WTC11 (cell line): ENCODE measurements at regions not wholly inside any gene's neighbourhood (a gene's known extent, or its start where the extent isn't known, plus 50 kb on each side); places are given as distances from the start of the nearest gene placed in this dataset.

Experiments used
- ATAC-seq: fragments of 200-7000 bp; cut with Tn5 transposase; 2 replicates; pipeline ENCODE4 v1.10.0; 2021; ENCODE audit warnings: mild to moderate bottlenecking, moderate library complexity
- CTCF ChIA-PET: fragments of 300-600 bp; sonication (Branson Sonifier 250); formaldehyde crosslinking; loops from one replicate; lab custom pipeline; 2021; ENCODE audit warnings: antibody characterized with exemption; lab: Charles Lee
- POLR2A ChIA-PET: fragments of 350-600 bp; sonication (Branson Sonifier 250); formaldehyde crosslinking; loops from one replicate; lab custom pipeline; 2021; ENCODE audit warnings: antibody characterized with exemption; lab: Charles Lee
- DNase-seq: peaks from one replicate; pipeline ENCODE4 v3.0.0; 2021; ENCODE audit warnings: low spot score
- H3K27ac Mint-ChIP-seq: 2 replicates; pipeline ENCODE4 v1.8.0; 2021; ENCODE audit warnings: mixed read lengths
- H3K27me3 Mint-ChIP-seq: 2 replicates; pipeline ENCODE4 v1.8.0; 2021; ENCODE audit warnings: low read depth, mild to moderate bottlenecking, moderate library complexity, mixed read lengths
- H3K36me3 Mint-ChIP-seq: 2 replicates; pipeline ENCODE4 v1.8.0; 2021; ENCODE audit warnings: mixed read lengths
- H3K4me1 Mint-ChIP-seq: 2 replicates; pipeline ENCODE4 v1.8.0; 2022; ENCODE audit warnings: mixed read lengths
- H3K4me3 Mint-ChIP-seq: 2 replicates; pipeline ENCODE4 v1.8.0; 2021; ENCODE audit warnings: mild to moderate bottlenecking, moderate library complexity, mixed read lengths
- H3K9me3 Mint-ChIP-seq: 2 replicates; pipeline ENCODE4 v1.8.0; 2021; ENCODE audit warnings: mixed read lengths
- CBFB ChIP-seq: sonication (generic); formaldehyde crosslinking; IDR thresholded peaks from 2 replicates; pipeline ENCODE4 v1.8.1; 2022; ENCODE audit warnings: mild to moderate bottlenecking, low read depth, missing genetic modification reagents
- CDX4 ChIP-seq: fragments of 250-450 bp; sonication (Bioruptor Pico); IDR thresholded peaks from 2 replicates; pipeline ENCODE4 v1.9.0; 2021; ENCODE audit warnings: moderate library complexity, mild to moderate bottlenecking, inconsistent platforms, borderline replicate concordance
- ELF4 ChIP-seq: sonication (generic); formaldehyde crosslinking; IDR thresholded peaks from 2 replicates; pipeline ENCODE4 v1.8.1; 2022; ENCODE audit warnings: low read depth, mild to moderate bottlenecking, moderate library complexity, missing genetic modification reagents
- ETV6 ChIP-seq: sonication (generic); formaldehyde crosslinking; IDR thresholded peaks from 2 replicates; pipeline ENCODE4 v1.8.1; 2022; ENCODE audit warnings: mild to moderate bottlenecking, missing genetic modification reagents
- HMGA2 ChIP-seq: fragments of 250-450 bp; sonication (Bioruptor Pico); IDR thresholded peaks from 2 replicates; pipeline ENCODE4 v1.4.0; 2021; ENCODE audit warnings: mild to moderate bottlenecking, moderate library complexity
- IRF2 ChIP-seq: sonication (generic); formaldehyde crosslinking; IDR thresholded peaks from 2 replicates; pipeline ENCODE4 v1.8.0; 2022; ENCODE audit warnings: low read depth, missing genetic modification reagents, borderline replicate concordance
- SMAD3 ChIP-seq: sonication (generic); formaldehyde crosslinking; IDR thresholded peaks from 2 replicates; pipeline ENCODE4 v1.8.0; 2022; ENCODE audit warnings: missing genetic modification reagents, mild to moderate bottlenecking, borderline replicate concordance
- SOX15 ChIP-seq: fragments of 250-450 bp; sonication (Bioruptor Pico); IDR thresholded peaks from 2 replicates; pipeline ENCODE4 v1.9.0; 2021; ENCODE audit warnings: mild to moderate bottlenecking
- SP1 ChIP-seq: sonication (generic); formaldehyde crosslinking; conservative IDR thresholded peaks from 2 replicates; pipeline ENCODE4 v1.8.1; 2022; ENCODE audit warnings: missing genetic modification reagents
- TCF7 ChIP-seq: sonication (generic); formaldehyde crosslinking; IDR thresholded peaks from 2 replicates; pipeline ENCODE4 v1.8.0; 2022; ENCODE audit warnings: mild to moderate bottlenecking, low read depth, missing genetic modification reagents, moderate library complexity
- ZBTB21 ChIP-seq: sonication (generic); formaldehyde crosslinking; IDR thresholded peaks from 2 replicates; pipeline ENCODE4 v1.8.1; 2023; ENCODE audit warnings: mild to moderate bottlenecking, missing genetic modification reagents, borderline replicate concordance
- ZBTB43 ChIP-seq: sonication (generic); formaldehyde crosslinking; IDR thresholded peaks from 2 replicates; pipeline ENCODE4 v1.8.1; 2023; ENCODE audit warnings: mild to moderate bottlenecking, missing genetic modification reagents
- TF ChIP-seq, protein P1 (sequence below): sonication (generic); formaldehyde crosslinking; IDR thresholded peaks from 2 replicates; pipeline ENCODE4 v1.8.0; 2022; ENCODE audit warnings: missing genetic modification reagents
- TF ChIP-seq, protein P2 (sequence below): fragments of 250-450 bp; sonication (Bioruptor Pico); IDR thresholded peaks from 2 replicates; pipeline ENCODE4 v1.9.0; 2021; ENCODE audit warnings: mild to moderate bottlenecking
- TF ChIP-seq, protein P3 (sequence below): sonication (generic); formaldehyde crosslinking; IDR thresholded peaks from 2 replicates; pipeline ENCODE4 v1.8.1; 2022; ENCODE audit warnings: low read depth, missing genetic modification reagents, borderline replicate concordance
- TF ChIP-seq, protein P4 (sequence below): fragments of 250-450 bp; sonication (Bioruptor Pico); IDR thresholded peaks from 2 replicates; pipeline ENCODE4 v1.8.0; 2021; ENCODE audit warnings: mild to moderate bottlenecking
- TF ChIP-seq, protein P5 (sequence below): sonication (generic); formaldehyde crosslinking; IDR thresholded peaks from 2 replicates; pipeline ENCODE4 v1.8.0; 2022; ENCODE audit warnings: mild to moderate bottlenecking, missing genetic modification reagents

DNA sequence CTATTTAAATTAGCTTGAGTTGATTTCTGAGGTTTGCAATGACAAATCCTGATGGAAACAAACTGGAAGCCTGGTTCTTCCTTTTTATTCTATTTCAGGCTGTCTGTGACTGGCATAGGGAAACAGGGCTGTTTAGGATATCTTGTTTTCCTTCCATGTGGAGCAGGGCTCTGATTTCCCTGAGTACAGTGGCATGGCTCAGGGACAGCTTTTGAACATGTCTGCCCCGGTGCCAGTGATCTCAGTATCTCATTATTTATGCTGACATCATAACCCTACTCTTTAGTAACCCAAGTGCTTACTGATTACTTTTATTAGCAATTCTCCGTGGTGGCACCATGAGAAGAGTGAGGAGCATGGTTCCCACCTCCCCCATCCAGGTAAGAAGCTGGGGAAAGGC, 720.3 kb downstream of the GALR1 start (continued):
- TF ChIP-seq, protein P1, sequence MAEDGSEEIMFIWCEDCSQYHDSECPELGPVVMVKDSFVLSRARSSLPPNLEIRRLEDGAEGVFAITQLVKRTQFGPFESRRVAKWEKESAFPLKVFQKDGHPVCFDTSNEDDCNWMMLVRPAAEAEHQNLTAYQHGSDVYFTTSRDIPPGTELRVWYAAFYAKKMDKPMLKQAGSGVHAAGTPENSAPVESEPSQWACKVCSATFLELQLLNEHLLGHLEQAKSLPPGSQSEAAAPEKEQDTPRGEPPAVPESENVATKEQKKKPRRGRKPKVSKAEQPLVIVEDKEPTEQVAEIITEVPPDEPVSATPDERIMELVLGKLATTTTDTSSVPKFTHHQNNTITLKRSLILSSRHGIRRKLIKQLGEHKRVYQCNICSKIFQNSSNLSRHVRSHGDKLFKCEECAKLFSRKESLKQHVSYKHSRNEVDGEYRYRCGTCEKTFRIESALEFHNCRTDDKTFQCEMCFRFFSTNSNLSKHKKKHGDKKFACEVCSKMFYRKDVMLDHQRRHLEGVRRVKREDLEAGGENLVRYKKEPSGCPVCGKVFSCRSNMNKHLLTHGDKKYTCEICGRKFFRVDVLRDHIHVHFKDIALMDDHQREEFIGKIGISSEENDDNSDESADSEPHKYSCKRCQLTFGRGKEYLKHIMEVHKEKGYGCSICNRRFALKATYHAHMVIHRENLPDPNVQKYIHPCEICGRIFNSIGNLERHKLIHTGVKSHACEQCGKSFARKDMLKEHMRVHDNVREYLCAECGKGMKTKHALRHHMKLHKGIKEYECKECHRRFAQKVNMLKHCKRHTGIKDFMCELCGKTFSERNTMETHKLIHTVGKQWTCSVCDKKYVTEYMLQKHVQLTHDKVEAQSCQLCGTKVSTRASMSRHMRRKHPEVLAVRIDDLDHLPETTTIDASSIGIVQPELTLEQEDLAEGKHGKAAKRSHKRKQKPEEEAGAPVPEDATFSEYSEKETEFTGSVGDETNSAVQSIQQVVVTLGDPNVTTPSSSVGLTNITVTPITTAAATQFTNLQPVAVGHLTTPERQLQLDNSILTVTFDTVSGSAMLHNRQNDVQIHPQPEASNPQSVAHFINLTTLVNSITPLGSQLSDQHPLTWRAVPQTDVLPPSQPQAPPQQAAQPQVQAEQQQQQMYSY (CRISPR knock-in tag) = no peak
- TF ChIP-seq IRF2 (no peak), TCF7 (CRISPR knock-in tag) (no peak), ETV6 (no peak), SP1 (CRISPR knock-in tag) (no peak), CBFB (CRISPR knock-in tag) (no peak)
- TF ChIP-seq, protein P2, sequence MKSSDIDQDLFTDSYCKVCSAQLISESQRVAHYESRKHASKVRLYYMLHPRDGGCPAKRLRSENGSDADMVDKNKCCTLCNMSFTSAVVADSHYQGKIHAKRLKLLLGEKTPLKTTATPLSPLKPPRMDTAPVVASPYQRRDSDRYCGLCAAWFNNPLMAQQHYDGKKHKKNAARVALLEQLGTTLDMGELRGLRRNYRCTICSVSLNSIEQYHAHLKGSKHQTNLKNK (CRISPR knock-in tag) = no peak
- TF ChIP-seq, protein P3, sequence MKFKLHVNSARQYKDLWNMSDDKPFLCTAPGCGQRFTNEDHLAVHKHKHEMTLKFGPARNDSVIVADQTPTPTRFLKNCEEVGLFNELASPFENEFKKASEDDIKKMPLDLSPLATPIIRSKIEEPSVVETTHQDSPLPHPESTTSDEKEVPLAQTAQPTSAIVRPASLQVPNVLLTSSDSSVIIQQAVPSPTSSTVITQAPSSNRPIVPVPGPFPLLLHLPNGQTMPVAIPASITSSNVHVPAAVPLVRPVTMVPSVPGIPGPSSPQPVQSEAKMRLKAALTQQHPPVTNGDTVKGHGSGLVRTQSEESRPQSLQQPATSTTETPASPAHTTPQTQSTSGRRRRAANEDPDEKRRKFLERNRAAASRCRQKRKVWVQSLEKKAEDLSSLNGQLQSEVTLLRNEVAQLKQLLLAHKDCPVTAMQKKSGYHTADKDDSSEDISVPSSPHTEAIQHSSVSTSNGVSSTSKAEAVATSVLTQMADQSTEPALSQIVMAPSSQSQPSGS (CRISPR knock-in tag) = no peak
- TF ChIP-seq, protein P4, sequence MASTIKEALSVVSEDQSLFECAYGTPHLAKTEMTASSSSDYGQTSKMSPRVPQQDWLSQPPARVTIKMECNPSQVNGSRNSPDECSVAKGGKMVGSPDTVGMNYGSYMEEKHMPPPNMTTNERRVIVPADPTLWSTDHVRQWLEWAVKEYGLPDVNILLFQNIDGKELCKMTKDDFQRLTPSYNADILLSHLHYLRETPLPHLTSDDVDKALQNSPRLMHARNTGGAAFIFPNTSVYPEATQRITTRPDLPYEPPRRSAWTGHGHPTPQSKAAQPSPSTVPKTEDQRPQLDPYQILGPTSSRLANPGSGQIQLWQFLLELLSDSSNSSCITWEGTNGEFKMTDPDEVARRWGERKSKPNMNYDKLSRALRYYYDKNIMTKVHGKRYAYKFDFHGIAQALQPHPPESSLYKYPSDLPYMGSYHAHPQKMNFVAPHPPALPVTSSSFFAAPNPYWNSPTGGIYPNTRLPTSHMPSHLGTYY = no peak
- TF ChIP-seq, all 79 proteins: peak for 0

- no peak overlapping the region for H3K27ac Mint-ChIP-seq
- peaks cover 10% of the 10 kb centered on the region for H3K4me1 Mint-ChIP-seq
- H3K36me3 Mint-ChIP-seq = peaks cover 27% of the 10 kb centered on the region
- CTCF ChIA-PET = no interaction called here
- ATAC-seq = no peak; the same call in 1 of the 2 replicates
- H3K27me3 Mint-ChIP-seq = no peaks in the 10 kb centered on the region
- TF ChIP-seq, protein P5, sequence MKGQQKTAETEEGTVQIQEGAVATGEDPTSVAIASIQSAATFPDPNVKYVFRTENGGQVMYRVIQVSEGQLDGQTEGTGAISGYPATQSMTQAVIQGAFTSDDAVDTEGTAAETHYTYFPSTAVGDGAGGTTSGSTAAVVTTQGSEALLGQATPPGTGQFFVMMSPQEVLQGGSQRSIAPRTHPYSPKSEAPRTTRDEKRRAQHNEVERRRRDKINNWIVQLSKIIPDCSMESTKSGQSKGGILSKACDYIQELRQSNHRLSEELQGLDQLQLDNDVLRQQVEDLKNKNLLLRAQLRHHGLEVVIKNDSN = no peak
- TF ChIP-seq ZBTB21 (CRISPR knock-in tag) (no peak), ZBTB43 (no peak), SMAD3 (CRISPR knock-in tag) (no peak), HMGA2 (CRISPR knock-in tag) (no peak), CDX4 (CRISPR knock-in tag) (no peak), SOX15 (CRISPR knock-in tag) (no peak), ELF4 (CRISPR knock-in tag) (no peak)
- TF ChIP-seq, protein P4 = no peak
- H3K4me3 Mint-ChIP-seq = no peak overlapping the region
- no peak for DNase-seq
- H3K9me3 Mint-ChIP-seq = peaks cover 56% of the 10 kb centered on the region
- POLR2A ChIA-PET = no interaction called here
These were observed 721.2 kb downstream of the GALR1 start for GRCh38 chr18:77970814-77971213.
